Body of pancreas (tissue), 4 donors: ENCODE measurements at regions not wholly inside any gene's neighbourhood (a gene's known extent, or its start where the extent isn't known, plus 50 kb on each side); places are given as distances from the start of the nearest gene placed in this dataset.
"Not testable (repeated sequence)": the region's sequence is repeated elsewhere in the genome, so short reads cannot be mapped to it uniquely, and the experiment has no call there.

Source experiments
- ATAC-seq: fragments of 150-250 bp; one replicate; pipeline ENCODE4 v1.9.1; 2016
- DNase-seq, 4 donors: peaks; one replicate each; pipeline ENCODE4 v3.0.0-alpha.2; 2019
- H3K27ac ChIP-seq, 4 donors: fragments of 200-600 bp; sonication (generic); 1 replicate in 3 of 4; 2 replicates in 1 of 4; pipeline versions ENCODE4 v1.5.1 to v1.6.1; 2016 to 2019; ENCODE audit warnings: mild to moderate bottlenecking in 1 of 4, mixed read lengths in 1 of 4, moderate library complexity in 1 of 4
- H3K27me3 ChIP-seq, 2 donors: fragments of 200-600 bp; sonication (generic); one replicate each; pipeline ENCODE4 v1.6.0; 2016; ENCODE audit warnings: mild to moderate bottlenecking in 1 of 2
- H3K36me3 ChIP-seq, 2 donors: fragments of 200-600 bp; sonication (generic); replicated peaks in 1 of 2; 2 replicates each; pipeline ENCODE4 v1.5.1; 2016; ENCODE audit warnings: low read depth in 2 of 2; ENCODE audit not compliant: insufficient read depth in 1 of 2
- H3K4me1 ChIP-seq: fragments of 200-600 bp; sonication (generic); one replicate; pipeline ENCODE4 v1.6.0; 2016
- H3K4me3 ChIP-seq, 2 donors: fragments of 200-600 bp; sonication (generic); 1 replicate in 1 of 2; 2 replicates in 1 of 2; pipeline ENCODE4 v1.5.1; 2016 to 2019
- H3K9me3 ChIP-seq, 3 donors: fragments of 200-600 bp; sonication (generic); 1 replicate in 2 of 3; 2 replicates in 1 of 3; pipeline ENCODE4 v1.5.1; 2016
- POLR2A ChIP-seq, 3 donors: fragments of 450-650 bp; IDR thresholded peaks; one replicate each; pipeline ENCODE4 v1.6.1; 2016; ENCODE audit warnings: antibody characterized with exemption in 3 of 3, mild to moderate bottlenecking in 2 of 3
- WGBS, 2 donors: methylation state at CpG; one replicate each; pipeline ENCODE4 v1.1.5; 2017; 5-methylcytosine and 5-hydroxymethylcytosine counted together
- intact Hi-C: fragments of 100-400 bp; cut with DNase I; formaldehyde crosslinking; loops from one replicate; pipeline ENCODE4 v1.15.1; 2023
- TF ChIP-seq, protein P1 (sequence below), 7 experiments: fragments of 450-650 bp in 4 of 7; fragments of 200-600 bp in 3 of 7; sonication (generic) in 3 of 7; IDR thresholded peaks; one replicate each; pipeline ENCODE4 v1.5.1; 2016 to 2019; ENCODE audit warnings: antibody characterized with exemption in 7 of 7

DNA sequence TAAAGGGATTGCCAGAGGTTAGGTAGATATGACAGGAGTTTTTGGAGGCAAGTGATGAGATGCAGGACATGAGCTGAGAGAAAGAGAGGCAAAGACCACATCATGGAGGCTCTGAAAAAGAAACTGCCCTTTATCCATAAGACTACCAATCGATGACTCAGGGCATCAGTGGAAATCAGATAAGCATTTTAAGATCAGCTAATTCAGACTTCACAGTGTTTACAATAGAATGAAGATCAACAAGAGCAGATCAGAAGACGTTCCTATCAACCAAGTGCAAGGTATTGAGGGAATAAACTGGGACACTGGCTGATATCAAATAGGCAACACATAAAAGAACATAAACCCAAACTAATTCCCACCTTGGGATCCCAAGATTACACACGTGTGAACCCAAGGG, 227.2 kb downstream of the SLCO4C1 start:
- intact Hi-C loops = no loop called here
- Histone ChIP-seq H3K4me1 (no peaks in the 10 kb centered on the region), H3K36me3 (no peaks in the 10 kb centered on the region), H3K4me3 (no peak overlapping the region), H3K9me3 (no peaks in the 10 kb centered on the region), H3K27ac (no peak overlapping the region), H3K27me3 (no peaks in the 10 kb centered on the region)
- TF ChIP-seq, protein P1, sequence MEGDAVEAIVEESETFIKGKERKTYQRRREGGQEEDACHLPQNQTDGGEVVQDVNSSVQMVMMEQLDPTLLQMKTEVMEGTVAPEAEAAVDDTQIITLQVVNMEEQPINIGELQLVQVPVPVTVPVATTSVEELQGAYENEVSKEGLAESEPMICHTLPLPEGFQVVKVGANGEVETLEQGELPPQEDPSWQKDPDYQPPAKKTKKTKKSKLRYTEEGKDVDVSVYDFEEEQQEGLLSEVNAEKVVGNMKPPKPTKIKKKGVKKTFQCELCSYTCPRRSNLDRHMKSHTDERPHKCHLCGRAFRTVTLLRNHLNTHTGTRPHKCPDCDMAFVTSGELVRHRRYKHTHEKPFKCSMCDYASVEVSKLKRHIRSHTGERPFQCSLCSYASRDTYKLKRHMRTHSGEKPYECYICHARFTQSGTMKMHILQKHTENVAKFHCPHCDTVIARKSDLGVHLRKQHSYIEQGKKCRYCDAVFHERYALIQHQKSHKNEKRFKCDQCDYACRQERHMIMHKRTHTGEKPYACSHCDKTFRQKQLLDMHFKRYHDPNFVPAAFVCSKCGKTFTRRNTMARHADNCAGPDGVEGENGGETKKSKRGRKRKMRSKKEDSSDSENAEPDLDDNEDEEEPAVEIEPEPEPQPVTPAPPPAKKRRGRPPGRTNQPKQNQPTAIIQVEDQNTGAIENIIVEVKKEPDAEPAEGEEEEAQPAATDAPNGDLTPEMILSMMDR (IDR thresholded peaks at IDR 0.05) = no peak
- TF ChIP-seq POLR2A (IDR thresholded peaks at IDR 0.05) = no peak
- WGBS, 2 donors = 29 to 39% methylated on average over 3 of the region's 3 CpGs
- ATAC-seq (no peak), DNase-seq (no peak)

DNA sequence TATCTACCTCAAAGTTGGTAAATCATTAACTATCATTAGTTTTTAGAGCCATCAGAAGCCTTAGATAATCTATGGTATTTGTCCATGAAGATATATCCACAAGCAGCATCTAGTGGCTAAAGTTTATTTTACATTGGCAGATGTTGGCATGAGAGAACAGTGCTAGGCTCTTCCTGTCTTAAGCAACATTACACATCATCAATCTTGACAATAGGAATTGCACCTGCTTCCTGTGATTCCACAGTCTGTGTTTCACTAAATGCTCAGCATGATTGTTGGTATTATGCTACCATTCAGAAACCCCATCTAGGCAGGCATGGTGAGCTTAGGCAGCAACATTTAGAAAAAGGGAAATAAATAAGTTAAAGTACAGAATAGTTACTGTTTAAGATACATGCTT, 246.6 kb downstream of the SLCO4C1 start:
- no peak for ATAC-seq

DNA sequence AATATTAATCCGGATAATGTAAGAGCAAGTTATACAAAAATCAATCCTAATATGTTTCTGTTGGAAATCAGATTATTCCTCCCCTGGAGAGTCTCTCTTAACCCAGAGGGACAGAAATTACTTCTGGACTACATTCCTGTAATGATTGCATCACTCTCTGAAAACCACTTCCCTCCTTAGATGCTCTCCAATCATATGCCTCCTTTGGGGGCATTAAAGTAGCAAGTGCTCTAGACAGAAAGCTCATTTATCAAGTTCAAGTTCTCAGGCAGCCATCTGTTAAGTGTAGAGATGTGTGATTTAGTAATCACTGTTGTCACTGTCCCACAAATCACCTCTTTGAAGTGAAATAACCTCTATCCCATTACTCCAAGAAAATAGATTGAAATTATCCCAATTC, 247.1 kb downstream of the SLCO4C1 start:
- ATAC-seq (no peak), DNase-seq (no peak)
- TF ChIP-seq, protein P1 (IDR thresholded peaks at IDR 0.05) = no peak
- no peak for TF ChIP-seq POLR2A (IDR thresholded peaks at IDR 0.05)
- intact Hi-C loops = no loop called here
- H3K36me3 ChIP-seq = no peaks in the 10 kb centered on the region
- no peaks in the 10 kb centered on the region for H3K9me3 ChIP-seq
- H3K27me3 ChIP-seq = no peaks in the 10 kb centered on the region
- H3K4me1 ChIP-seq = no peaks in the 10 kb centered on the region
- H3K4me3 ChIP-seq = no peak overlapping the region
- no peak overlapping the region for H3K27ac ChIP-seq
- 36 to 42% methylated on average over 1 of the region's 1 CpG for WGBS, 2 donors

More for the DNA sequence above, 246.6 kb downstream of the SLCO4C1 start:
- H3K9me3 ChIP-seq = no peaks in the 10 kb centered on the region
- H3K27me3 ChIP-seq = no peaks in the 10 kb centered on the region
- no peaks in the 10 kb centered on the region for H3K4me1 ChIP-seq
- TF ChIP-seq, protein P1 (IDR thresholded peaks at IDR 0.05) = no peak
- no peak for TF ChIP-seq POLR2A (IDR thresholded peaks at IDR 0.05)
- H3K36me3 ChIP-seq = no peaks in the 10 kb centered on the region
- intact Hi-C loops = no loop called here
- DNase-seq = no peak
- no peak overlapping the region for H3K27ac ChIP-seq
- no peak overlapping the region for H3K4me3 ChIP-seq

DNA sequence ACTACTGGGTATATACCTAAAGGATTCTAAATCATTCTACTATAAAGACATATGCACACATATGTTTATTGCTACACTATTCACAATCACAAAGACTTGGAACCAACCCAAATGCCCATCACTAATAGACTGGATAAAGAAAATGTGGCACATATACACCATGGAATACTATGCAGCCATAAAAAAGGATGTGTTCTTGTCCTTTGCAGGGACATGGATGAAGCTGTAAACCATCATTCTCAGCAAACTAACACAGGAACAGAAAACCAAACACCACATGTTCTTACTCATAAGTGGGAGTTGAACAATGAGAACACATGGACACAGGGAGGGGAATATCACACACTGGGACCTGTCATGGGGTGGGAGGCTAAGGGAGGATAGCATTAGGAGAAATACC, 249.0 kb downstream of the SLCO4C1 start:
- H3K9me3 ChIP-seq, H3K36me3 ChIP-seq, H3K4me1 ChIP-seq, H3K27ac ChIP-seq, ATAC-seq, intact Hi-C loops, DNase-seq, H3K27me3 ChIP-seq, H3K4me3 ChIP-seq: not testable (repeated sequence)

DNA sequence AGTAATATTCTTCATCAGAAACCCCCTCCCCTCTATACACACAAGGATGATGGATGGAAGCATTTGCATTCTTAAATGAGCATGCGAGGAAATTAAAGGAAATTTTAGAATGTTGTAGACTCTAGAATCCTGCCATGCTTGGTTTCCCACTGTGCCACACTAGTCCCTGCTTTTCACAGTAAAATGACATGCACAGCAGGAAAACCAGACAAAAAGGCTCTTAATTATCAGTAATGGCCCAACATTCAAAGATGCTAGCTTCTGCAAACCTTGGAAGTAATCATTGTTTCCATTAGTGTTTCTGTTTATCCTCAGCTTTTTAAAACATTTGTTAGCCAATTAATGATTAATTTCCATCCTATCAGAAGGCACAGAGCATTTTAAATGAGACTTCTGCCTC, 255.8 kb downstream of the SLCO4C1 start:
- ATAC-seq (no peak), DNase-seq (no peak)
- no peak for TF ChIP-seq POLR2A (IDR thresholded peaks at IDR 0.05)
- TF ChIP-seq, protein P1 (IDR thresholded peaks at IDR 0.05) = no peak
- H3K36me3 ChIP-seq = no peaks in the 10 kb centered on the region
- no peaks in the 10 kb centered on the region for H3K27me3 ChIP-seq
- H3K4me1 ChIP-seq = no peaks in the 10 kb centered on the region
- WGBS, 2 donors = 76 to 84% methylated on average over 1 of the region's 1 CpG
- intact Hi-C loops = no loop called here
- H3K9me3 ChIP-seq = no peaks in the 10 kb centered on the region
- H3K27ac ChIP-seq = no peak overlapping the region
- H3K4me3 ChIP-seq = no peak overlapping the region
